GM18909 (cell line): ENCODE measurements at regions not wholly inside any gene's neighbourhood (a gene's known extent, or its start where the extent isn't known, plus 50 kb on each side); places are given as distances from the start of the nearest gene placed in this dataset.

ENCODE experiments used
- ATAC-seq: cut with Tn5 transposase; IDR thresholded peaks from one replicate; pipeline ENCODE4 v1.9.1; 2021; ENCODE audit warnings: mild to moderate bottlenecking; ENCODE audit not compliant: unreplicated experiment, poor library complexity

DNA sequence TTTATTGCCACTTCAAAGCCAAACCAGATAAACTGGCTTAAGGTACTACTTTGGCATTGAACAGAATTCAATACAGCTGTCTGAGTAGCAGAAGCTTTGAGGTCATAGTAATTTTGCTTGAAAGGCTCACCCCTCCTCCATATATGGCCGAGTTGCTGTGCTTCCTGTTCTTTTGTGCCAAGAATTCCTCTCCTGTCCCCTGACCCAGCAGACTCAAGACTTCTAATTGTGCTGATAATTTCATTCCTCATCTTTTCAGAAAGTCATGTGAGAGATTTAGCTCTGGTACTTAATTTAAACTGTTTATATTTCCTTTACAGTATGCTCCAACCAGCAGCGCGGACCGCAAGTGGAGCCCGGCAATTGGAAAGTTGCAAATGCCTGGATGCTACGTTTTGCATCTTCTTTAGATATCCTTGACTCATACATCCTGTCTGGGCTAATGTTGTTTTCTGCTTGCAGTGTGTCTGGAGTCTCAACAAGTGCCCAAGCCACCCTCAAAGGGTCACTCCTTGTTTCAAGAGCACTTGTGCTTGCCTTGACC lies 373.4 kb downstream of the PDGFC start:
- ATAC-seq = no peak

DNA sequence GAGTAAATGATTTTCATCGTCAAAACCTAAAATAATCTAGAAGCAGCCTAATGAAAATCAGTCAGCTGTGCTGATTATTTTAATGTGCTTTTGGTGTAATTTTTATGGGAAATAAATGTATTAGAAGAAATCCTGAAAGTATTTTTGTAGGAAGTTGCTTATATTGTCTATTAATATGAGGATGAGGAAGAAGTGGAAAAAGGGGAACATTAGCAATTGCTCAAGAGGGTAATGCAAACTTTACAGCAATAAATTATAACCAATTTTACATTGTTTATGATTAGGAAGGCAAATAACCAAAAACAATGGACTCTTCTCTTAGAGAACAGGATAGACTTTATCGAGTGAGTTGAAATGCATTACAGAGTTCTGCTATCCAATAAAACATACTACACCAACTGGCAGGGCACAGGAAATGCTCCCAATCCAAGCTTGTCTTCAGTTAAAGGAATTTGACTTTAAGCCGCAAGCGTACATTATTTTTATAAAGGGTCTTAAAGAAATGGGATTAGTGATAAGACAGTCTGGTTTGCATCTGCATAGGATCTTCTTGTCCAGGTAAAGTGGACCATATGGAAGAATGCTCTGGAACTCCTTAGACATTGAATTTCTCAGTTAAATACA lies 374.8 kb downstream of the PDGFC start:
- no peak for ATAC-seq

DNA sequence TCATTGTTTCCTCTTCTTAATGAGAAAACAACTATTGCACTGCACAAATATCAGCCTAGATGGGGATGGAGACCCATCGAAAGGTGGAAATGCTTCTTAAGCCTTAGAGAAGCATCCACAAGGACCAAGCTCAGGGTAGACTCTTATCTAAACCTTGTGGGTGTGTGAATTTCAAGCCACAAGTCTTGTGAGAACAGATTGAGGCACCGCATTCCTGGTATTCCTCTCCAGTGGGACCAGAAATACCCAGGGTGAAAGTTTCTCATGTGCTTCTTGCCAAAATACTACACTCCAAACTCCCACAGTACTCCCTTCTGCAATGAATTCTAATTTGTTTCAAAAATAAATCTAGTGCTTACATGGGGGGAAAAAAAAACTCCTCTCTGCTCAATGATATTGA lies 375.6 kb downstream of the PDGFC start:
- ATAC-seq = no peak

DNA sequence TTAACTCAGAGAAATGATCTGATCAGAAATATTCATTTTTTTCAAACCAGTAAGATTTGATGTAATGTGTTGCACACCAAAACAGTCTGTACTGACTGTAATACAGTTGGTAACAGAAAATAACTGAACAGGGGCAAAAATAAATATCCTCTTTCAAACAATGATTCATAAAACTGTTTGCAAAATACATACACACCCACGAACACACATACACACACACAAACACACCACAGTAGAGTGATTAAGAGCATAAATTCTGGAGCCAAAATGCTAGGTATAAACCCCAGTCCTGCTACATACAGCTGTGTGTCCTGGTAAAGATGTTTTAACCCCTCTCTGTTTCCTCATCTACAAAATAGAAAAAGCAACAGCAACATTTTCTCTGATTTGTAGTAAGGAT lies 376.6 kb downstream of the PDGFC start:
- no peak for ATAC-seq

DNA sequence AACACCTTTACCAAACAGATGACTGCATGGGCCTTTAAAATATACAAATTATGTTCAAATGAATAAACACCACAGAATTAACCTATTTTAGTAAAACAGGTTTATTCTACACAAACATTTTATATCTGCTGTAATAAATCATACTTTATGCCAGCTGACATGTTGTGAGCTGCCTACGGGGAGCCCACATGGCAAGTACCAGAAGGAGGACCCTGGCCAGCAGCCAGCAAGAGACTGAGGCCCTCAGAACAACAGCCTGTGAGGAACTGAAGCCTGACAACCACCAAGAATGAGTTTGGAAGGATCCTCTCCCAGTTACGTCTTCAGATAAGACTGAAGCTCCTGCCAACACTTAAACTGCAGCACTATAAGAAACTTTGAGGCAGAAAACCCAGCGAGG lies 377.0 kb downstream of the PDGFC start:
- ATAC-seq = no peak

DNA sequence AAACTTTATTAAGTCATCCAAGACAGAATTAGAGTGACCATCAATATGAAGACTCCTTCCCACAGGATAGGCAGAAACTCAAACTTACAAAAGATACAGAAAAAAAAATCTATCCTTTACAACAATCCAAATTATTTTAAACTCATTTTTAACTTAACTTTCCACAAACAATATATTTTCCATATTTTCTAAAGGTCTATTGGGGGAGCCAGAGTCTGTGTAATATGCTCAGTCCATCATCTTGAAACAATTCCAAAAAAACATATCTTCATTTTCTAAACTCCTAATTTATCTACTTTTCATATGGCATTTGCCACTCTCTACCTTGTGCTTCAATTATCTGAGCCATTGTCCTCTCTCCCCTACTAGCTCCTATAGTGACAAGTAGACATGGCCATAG lies 378.1 kb downstream of the PDGFC start:
- no peak for ATAC-seq

DNA sequence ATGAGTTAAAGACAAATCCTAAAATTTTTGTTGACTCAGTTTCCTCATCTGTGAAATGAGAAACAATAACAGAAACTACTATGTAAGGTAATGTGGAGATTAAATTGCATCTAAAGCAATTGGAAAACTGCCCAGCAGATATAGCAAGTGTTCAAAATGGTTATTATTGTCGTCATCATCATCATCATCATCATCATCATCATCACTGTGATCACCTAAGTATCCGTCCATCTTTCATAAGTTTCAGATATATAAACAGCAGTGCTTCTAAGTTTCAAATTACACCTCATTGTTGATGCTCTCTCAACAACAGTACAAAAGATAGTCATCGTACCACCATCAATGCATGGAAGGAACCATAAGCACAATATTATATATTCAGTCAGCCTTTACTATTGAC lies 379.9 kb downstream of the PDGFC start:
- no peak for ATAC-seq

DNA sequence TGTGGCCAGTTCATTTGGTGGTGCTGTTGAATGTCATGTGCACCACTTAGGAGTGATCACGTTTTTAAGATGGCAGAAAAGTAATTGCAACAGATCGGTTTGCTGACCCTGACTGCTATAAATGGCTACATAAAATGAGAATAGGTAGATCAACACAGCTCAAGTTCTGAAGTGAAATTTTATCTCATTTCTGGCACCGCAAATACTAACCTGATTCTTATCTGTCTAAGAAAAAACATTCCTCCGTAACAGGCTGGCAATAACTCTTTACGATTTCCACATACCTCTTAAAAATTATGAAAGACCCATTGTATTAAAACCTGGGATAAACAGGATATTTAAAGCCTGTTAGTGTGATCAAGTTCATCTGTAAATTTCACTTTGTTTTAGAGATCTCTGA lies 387.5 kb downstream of the PDGFC start:
- no peak for ATAC-seq

DNA sequence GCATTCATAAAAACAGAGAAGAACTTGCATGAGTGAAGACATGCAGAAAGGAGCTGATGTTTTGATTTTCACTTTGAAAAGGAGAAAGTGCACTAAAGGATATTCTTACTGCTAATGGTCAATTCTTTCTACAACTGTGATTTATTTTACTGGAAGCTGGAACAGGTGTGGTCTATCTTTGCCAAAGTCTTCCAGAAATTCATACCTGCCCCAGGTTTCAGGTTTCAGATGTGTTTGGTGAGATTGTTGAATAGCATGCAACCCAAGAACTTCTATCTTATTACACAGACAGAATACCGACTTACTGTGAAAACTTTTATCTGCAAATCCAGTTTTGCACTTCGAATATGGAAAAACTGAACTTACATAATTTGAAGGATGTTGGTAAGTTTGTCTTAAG lies 388.3 kb downstream of the PDGFC start:
- ATAC-seq = no peak

DNA sequence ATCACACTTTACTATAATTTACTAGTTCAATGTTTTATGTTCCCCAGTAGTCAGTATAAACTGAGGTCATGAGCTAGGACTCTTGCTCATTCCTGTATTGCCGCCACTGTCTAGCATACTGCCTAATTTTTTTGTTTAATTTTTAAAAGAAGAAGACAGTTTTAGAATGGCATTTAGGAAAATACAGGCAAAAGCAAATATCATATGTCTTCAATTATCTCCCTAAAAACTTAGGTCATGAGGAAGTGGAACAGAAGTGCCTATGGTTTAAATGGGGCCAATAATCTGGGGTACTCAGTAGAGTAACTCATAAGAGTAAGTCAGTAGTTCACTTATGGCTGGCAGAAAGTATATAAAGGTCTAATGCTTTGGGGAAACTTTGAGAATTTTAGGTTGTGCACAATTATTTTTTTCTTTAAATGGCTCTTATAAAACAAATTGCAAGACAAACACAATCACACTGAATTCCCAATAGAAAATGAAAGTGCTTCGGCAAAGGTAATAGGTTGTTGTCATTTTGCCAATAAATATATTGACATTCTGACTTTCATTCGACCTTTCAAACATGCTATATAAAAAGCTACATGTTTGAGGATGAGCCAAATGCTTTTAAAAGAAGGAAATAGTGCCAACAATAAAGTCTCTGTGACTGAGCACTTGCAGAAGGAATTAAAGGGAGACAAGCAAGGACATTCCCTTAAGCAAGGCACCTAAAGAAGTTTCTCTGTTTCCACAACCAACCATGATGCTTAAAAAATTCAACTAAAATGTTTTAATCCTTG lies 390.1 kb downstream of the PDGFC start:
- ATAC-seq = no peak

DNA sequence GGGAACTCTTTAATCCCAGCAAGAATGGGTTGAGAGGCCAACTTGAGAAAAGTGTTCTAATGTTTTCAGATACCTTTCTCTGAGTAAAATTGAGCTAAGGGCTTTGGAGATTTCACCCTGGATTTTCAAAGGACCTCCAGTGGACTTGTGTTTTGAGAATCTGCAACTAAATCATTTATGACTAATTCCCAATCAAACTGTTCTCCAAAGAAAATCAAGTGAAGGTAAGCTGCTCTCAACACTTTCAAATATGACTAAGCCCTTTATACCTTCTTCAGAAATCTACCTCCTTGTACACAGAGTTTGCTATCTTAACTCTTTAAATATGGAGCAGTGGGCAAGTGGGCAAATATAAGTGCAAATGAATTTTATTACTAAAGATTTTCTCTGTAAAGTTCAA lies 392.9 kb downstream of the PDGFC start:
- no peak for ATAC-seq

DNA sequence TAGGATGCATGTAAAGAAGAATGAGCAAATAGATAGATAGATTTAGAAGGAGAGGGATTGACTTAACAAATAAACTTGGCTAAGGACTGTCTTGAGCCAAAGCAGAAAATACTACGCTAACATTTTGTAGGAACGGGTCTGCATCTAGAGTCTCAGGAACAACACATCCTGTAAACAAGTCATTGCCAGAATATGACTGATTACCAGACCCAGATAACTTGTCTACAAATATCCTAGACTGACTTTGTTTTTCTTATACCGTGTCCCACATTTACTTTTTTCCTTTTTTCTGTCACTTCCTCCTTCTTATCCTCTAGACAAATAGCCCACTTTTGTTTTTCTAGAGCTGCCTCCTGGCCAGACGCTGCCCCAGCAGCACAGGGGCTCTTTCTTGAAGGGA lies 393.6 kb downstream of the PDGFC start:
- no peak for ATAC-seq

DNA sequence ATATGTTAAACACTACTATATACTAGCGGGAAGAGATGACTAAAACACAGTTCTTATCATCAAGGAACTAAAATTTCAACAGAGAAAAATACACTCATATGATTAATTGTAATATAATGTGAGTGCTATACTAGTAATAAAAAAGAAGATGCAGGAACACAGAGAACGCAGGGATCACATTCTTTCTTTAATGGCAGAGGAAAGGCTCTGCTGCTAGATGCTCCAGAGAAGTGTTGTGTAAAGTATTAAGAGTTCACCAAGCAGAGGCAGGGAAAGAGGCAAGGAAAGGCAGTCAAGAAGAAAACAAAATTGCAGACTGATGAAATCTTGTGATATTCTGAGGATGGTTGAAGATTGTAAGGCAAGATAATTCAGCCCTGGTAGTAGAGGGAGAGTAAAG lies 394.7 kb downstream of the PDGFC start:
- no peak for ATAC-seq

DNA sequence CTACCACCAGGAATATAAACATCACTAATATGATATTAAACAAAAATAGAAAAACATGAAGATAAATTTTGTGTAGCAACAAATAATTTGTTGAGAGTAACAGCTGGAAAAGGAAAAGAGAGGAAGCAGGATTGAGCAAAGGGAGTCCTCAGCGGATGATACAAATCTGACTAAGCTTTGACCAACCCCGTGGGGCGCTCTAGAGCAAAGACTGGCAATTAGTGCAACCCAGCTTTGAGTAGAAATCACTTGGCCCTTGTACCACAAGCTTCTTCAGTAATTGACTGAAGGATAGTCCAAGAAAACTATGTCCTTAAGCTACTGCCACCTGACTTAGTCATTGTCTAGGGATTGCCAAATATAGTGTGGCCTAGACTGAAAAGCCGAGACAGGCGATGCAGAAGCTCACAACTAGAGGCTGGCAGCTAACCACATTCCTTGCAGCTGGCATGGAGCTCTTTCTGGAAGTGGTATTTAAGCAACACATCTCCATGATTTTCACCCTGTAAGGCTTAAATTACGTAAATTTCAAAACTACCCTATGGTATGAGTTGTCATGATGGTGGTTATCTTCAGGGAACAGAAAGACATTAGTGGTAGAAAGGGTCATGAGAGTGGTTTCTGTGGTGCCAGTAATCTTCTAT lies 396.0 kb downstream of the PDGFC start:
- ATAC-seq = no peak

DNA sequence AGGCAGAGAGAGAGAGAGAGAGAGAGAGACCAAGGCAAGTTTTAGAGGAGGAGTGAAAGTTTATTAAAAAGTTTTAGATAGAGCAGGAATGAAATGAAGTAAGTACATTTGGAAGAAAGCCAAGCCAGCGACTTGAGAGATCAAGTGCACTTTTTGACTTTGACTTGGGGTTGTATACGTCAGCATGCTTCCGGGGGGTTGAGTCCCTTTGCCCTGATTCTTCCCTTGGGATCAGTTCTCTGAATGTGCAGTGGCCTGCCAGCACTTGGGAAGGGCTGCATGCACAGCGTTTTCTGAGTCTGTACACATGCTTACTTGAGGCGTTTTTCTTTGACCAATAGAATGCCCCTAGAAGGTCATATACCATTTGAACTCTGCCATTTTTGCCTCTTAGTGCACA lies 400.5 kb downstream of the PDGFC start:
- ATAC-seq = no peak

DNA sequence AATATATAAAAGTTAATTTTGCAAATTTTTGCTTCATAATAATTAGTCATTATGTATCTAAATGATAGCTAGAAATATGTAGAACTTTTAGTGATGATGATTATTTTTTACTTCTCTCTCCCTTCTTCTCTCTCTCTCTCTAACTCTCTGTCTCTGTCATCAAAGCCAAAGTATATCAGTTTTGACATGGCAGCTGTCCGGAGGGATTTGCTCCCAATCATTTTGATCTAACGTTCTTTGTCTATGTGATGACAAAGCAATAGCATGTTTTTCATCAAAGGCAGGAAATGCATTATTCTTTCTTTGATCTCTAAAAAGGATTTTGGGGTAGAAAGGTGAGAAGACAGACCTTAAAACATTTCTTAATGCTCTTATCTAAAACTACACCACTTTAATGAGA lies 402.1 kb downstream of the PDGFC start:
- no peak for ATAC-seq

DNA sequence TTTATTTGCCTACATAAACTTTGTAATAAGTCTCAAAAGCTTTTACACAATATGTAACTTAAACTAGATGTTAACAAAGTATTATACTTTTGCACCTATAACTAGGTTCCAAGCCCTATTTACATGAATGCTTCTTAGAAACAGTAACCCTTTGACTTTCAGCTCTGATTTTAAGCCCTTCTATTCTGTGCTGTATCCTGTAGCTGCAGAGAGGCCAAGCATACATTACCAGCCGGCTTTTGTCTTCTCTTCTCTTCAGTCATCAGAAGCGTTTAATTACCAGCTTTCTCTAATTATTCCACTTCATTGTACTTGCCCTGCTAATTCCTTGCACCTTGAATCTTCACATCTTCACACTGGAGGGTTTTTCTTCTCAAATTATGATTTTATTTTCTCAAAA lies 403.1 kb downstream of the PDGFC start:
- ATAC-seq = no peak

DNA sequence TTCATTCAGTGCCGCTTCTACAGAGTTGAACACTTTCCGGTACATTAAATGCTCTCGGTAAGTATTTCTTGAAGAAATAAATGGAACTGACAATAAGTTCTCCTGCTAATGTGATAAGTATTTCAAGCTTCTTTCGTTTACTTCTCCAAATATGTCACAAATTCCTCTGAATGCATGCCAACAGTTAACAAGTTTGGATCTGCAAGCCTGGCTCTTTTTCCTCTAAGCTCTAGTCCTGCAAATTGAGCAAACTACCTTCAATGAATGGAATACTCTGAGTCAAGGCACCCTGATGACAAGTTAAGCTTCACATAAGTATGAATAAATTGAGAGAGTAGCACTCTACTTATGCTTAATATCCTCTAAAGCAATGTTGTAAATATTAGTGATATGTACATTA lies 403.6 kb downstream of the PDGFC start:
- no peak for ATAC-seq

DNA sequence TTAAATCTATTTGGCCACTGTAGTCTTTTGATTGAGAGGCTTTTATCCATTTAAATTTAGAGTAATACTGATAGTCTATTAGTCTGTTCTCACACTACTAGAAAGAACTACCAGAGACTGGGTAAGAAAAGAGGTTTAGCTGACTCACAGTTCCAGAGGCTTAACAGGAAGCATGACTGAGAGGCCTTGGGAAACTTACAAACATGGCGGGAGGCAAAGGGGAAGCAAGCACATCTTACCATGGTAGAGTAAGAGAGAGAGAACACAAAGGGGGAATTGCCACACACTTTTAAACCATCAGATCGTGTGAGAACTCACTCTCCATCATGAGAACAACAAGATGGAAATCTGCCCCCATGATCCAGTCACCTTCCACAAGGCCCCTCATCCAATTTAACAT lies 410.9 kb downstream of the PDGFC start:
- ATAC-seq = no peak

DNA sequence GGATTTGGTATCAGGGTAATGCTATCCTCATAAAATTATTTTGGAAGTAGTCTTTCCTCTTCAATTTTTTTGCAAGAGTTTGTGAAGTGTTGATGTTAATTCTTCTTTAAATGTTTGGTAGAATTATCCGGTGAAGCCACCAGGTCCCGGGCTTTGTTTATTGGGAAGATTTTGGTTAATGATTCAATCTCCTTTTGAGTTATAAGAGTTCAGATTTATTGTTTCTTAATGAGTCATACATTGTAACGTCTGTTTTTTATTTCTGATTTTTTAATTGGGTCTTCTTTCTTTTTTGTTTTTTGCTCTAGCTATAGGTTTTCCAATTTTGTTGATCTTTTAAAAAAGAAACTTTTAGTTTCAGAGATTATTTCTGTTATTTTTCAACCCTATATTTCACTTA lies 412.3 kb downstream of the PDGFC start:
- no peak for ATAC-seq

DNA sequence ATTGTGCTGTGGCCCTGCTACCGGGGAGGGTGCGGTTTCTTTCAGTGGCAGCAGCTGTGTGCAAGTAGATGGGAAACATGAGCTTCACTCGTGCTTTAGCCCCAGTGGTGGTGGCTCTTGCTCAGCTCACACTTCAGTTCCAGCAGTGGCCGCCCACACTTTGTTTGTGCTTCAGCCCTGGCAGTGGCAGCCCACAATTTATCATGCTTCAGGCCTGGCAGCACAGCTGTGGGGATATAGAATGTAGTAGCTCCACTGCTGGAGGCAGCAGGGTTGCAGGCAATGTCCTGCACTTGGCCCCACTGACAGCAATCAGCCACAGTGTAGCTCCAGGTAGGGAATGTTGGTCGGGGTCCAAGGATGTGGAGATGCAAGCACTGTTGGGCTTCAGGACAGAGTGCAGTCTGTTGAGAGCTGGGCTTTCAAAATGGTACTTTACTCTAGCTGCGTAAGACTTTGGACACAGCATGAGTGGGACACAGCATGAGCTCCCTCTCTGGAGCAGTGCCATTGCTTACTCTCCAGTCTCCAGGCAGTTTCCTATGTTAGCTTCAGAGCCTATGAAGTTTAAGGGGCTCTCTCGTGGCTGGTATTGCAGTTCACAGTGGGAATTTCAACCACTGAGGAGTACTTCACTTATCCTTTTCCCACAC lies 413.1 kb downstream of the PDGFC start:
- no peak for ATAC-seq
